Glomerular endothelial cell (primary cell): ENCODE measurements at regions not wholly inside any gene's neighbourhood (a gene's known extent, or its start where the extent isn't known, plus 50 kb on each side); places are given as distances from the start of the nearest gene placed in this dataset.
"Not testable (repeated sequence)": the region's sequence is repeated elsewhere in the genome, so short reads cannot be mapped to it uniquely, and the experiment has no call there.

Experiments
- DNase-seq: peaks from one replicate; pipeline ENCODE4 v3.0.0-alpha.2; 2011; ENCODE audit warnings: low read depth, low spot score; ENCODE audit errors: extremely low read depth

- peak; percentile 81 for DNase-seq
Measured at GRCh38 chr1:8120693-8121260, 94.7 kb upstream of the ERRFI1 start.

DNA sequence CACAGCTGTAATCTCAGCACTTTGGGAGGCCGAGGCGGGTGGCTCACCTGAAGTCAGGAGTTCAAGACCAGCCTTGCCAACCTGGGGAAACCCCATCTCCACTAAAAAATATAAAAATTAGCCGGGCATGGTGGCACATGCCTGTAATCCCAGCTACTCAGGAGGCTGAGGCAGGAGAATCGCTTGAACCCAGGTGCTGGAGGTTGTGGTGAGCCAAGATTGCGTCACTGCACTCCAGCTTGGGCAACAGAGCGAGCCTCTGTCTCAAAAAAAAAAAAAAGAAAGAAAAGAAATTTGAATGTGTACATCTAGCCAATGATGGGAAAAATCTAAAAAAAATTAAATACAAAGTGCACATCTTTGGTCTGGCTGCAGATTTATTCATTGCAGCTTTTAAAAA, 92.6 kb upstream of the ERRFI1 start:
- DNase-seq = not testable (repeated sequence)

DNA sequence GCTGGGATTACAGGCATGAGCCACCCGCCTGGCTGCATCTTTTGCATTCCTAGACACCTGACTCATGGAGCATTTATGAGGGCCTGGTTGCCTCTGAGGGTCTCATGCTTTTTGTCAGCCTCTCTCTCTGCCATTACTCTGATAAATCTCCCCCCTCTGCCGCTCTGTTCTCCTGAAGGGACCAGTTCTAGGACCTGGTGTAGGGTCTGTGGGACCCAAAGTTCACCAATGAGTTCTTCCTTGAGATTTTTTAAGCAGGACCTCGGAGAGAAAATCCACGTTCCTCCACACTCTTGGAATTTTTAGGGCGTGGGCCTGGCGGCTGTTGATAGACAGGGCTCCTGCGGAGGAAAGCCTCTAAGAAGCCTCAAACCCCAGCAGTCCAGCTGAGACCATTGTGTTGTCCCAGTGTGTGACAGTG, 91.9 kb upstream of the ERRFI1 start:
- DNase-seq = no peak

DNA sequence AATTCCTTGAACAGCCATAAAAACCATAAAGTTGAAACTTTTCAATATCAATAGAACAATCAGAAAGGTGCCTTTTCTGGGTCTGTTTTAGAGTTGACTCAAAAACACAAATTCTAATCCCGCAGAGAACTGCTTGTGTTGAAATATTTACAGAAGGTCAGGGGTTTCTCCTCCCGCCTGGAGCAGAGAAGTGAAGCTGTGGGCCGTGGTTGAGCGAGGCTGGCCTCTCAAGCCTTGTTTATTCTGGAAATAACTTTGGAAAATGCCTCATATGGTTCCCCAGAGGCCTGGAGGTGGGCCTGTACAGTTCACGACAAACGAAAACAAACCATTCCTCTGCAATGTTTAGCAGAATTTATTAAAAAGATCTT, 90.8 kb upstream of the ERRFI1 start:
- no peak for DNase-seq

DNA sequence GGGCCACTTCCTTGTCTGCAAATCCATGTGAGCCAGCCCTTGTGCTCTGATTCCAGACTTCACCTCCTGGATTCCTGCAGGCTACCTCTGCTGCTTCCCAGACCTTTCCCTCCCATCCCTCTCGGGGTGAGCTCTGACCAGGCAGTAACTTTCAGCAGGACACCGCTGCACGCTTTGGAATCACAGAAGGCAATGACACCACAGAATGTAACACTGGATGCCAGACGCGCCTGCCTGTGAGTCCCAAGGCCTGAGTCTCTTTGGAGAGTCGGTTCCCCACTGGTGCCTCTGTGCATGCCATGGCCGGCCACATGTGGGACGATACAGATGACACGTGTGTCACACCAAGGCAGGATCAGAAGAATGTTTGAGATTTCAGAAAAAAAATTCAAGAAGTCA, 89.7 kb upstream of the ERRFI1 start:
- DNase-seq = no peak

GRCh38 chr1:8115031-8115768, 89.1 kb upstream of the ERRFI1 start:
- DNase-seq = no peak

DNA sequence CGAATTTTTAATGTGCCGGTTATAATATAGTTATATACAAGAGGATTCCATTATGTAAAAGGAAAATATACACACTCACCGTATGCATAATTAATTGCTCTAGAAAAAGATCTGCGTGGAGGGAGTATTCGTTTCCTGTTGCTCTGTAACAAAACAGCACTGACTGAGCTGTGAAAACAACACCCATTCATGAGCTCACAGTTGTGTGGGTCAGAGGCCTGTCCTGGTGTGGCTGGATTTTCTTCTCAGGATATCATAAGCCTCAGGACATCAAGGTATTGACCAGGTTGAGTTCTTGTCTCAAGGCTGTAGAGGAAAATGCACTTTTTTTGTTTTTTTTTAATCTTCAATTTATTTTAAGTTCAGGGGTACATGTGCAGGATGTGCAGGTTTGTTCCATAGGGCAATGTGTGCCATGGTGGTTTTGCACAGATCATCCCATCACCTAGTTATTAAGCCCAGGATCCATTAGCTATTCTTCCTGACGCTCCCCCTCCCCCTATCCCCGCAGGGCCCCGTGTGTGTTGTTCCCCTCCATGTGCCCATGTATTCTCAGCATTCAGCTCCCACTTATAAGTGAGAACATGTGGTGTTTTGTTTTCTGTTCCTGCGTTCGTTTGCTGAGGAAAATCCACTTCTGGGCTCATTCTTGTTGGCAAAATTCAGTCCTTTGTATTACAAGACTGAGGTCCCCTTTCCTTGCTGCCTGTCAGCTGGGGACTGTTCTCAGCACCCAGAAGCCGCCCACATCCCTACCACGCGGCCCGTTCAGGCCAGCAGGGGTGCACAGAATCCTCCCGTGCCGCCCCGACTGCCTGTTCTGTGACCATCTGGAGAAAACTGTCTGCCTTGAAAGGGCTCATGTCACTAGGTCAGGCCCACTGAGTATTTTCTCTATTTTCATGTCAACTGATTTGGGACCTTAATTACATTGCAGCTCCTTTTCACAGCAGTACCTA, 87.4 kb upstream of the ERRFI1 start:
- DNase-seq = no peak

DNA sequence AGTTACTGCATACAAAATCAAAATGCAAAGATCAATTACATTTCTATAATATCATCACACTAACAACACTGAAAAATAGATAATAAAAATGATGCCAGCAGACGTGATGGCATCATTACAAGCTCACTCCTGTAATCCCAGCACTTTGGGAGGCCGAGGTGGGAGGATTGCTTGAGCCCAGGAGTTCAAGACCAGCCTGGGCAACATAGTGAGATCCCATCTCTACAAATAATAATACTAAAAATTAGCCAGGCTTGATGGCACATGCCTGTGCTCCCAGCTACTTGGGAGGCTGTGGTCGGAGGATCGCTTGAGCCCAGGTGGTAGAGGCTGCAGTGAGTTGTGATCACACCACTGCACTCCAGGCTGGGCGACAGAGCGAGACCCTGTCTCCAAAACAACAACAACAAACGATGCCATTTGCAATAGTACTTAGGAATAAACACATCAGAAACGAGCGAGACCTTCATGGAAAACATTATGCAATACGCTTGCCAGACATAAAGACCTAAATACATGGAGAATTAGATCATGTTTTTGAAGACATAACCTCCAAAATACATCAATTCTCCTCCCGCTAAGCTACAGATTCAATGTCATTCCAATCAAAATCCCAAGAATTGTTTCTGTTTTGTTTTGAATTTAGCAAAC, 86.6 kb upstream of the ERRFI1 start:
- no peak for DNase-seq

DNA sequence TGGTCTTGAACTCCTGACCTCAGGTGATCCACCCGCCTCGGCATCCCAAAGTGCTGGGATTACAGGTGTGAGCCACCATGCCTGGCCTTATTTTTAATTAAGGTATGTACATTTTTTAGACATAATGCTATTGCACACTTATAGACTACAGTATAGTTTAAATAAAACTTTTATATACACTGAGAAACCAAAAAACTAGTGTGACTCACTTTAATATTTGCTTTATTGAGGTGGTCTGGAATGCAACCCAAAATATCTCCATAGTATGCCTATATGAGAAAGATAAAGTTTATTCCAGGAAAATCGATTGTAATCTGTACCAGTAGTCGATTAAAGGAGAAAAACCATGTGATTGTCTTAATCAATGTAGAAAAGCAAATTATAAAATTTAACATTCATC, 85.5 kb upstream of the ERRFI1 start:
- DNase-seq = no peak

- DNase-seq = no peak
Measured at GRCh38 chr1:8109216-8109615, 83.1 kb upstream of the ERRFI1 start.

DNA sequence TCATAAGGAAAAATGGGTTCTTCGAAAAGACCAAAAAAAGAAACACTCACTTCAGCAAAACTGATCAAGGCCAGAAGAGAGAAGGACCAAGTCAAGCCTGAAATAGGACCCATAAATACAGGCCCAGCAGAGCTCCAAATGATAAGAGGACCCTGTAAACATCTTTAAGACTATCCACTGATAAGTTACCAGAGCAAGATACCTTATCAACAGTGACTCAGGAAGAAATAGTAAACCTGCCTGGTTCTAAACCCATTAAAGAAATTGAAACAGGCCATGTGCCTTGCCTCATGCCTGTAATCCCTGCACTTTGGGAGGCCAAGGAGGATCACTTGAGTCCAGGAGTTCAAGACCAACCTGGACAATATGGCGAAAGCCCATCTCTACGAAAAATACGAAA, 81.8 kb upstream of the ERRFI1 start:
- DNase-seq = no peak

- DNase-seq = no peak
Measured at GRCh38 chr1:8104278-8105236, 78.4 kb upstream of the ERRFI1 start.

DNA sequence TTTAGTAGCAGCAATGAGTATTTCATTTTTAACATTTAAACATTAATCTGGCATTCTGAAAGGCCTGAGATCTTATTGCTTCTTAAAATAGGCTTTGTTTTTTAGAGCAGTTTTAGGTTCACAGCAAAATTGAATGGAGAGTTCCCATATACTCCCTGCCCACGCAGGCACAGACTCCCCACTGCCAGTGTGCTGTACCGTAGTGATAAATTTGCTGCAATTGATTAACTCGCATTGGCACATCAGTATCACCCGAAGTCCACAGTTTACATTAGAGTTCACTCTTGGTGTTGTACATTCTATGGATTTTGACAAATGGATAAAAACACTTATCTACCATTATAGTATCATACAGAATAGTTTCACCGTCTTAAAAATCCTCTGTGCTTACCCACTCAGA, 71.8 kb upstream of the ERRFI1 start:
- no peak for DNase-seq

DNA sequence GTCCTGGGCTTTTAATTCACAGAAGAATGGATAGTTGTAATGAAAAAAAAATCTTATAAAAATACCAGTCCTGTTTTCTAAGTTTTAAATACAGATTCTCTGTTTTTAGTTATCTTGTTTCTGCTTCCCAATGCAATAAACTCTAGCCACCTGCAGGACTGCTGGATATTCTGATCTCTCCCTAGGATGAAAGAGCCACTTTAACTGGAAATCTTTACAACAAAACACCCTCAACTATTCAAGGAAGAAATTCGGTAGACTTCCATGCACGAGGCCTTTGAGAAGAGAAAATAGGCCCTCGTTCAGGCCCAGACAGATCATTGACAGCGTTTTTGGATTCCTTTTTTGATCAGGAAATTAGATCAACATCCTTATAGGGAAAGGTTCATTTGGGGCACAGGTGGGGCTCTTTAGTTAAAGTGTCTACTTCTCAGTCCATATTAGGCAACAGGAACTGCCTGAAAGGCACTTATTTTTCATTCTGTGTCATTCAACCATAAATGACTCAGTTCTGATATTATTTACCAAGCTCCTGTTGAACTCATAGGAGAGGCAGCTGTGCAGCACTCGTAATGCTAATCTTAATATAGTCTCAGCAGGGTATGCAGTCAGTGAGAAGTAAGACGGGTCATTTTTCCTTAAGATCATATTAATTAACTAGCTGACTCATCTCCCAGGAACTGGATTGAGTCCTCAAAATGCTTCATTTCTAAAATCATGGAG, 71.1 kb upstream of the ERRFI1 start:
- no peak for DNase-seq

DNA sequence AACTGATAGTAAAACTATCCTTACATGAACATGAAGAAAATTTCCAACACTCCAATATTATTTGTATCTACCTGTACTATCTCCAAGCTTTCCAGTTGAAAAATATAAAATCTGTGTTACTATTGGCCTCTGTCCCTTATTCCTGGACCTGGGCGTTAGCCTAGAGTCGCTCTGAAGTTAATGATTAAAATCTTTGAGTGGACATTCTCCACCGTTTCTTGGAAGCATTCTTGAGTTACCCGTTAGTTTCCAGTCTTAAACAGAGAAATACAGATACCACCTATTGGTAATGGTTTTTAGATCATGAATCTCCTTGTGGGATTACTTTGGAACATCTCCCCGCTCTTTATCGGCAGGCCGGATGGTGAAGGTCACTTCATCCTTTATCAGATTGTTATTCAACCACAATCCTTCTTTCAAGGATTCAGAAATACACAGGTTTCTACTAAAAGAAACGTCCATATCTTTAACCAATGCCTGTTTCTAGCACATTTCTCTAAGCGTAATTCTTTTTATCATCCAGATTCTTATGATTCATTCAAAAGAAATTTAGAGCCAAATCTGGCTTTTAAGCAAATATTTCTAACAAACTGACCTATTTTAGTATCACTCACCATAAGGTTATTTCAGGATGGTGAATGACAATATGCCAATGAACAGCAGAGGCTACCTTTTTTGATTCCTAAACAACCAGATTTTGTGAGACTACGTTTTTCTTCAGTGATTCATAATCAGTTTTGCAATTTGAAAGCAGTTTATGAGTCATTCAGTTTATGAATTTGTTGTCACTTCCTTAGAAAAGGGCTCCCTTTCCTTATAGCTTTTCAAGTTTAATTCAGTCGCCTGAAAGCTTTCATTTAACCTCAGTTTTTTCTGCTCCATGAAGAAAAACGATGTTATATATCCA, 70.2 kb upstream of the ERRFI1 start:
- no peak for DNase-seq

DNA sequence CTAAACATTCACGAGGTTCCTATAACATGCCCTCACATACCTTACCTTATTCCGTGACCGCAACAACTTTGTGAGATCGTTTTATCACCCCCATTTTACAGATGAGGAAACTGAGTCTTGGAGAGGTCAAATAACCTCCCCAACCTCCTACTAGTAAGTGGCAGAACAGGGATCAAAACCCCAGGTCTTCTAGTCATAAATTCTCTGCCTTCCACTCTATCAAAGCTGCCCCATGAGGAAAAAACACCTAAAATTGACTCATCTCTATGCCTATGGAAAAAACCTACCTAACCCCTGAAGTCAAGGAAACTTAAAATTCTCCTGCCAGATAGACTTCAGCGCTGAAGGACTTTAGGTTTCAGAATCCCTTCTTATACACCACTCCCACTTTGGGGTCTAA, 69.5 kb upstream of the ERRFI1 start:
- no peak for DNase-seq

- DNase-seq = no peak
Measured at GRCh38 chr1:8094481-8095241, 68.6 kb upstream of the ERRFI1 start.
